NCI-H2029 treated with DMSO at 0.1 percent for 48 hours (cell line): ENCODE measurements at regions not wholly inside any gene's neighbourhood (a gene's known extent, or its start where the extent isn't known, plus 50 kb on each side); places are given as distances from the start of the nearest gene placed in this dataset.
"Not testable (repeated sequence)": the region's sequence is repeated elsewhere in the genome, so short reads cannot be mapped to it uniquely, and the experiment has no call there.

Experiments
- DNase-seq: peaks from one replicate; lab custom pipeline; 2025; lab: John Stamatoyannopoulos, UW

GRCh38 chr3:75607996-75608395 is 56.1 kb upstream of the FRG2C start:
- DNase-seq: not testable (repeated sequence)

DNA sequence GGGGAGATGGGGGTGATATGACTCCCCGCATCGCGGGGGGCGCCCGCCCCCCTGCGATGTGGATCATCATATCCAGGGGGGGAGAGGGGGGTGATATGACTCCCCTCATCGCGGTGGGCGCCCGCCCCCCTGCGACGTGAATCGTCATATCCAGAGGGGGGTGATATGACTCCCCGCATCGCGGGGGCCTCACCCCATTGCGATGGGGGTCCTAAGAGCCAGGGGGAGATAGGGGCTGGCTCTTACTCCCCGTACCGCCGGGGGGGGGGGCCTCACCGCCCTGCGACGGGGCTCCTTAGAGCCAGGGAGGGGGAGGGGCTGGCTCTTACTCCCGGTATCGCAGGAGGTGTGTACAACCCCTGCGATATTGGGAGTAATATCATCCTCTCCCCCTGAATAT is 54.5 kb upstream of the FRG2C start:
- DNase-seq: not testable (repeated sequence)

DNA sequence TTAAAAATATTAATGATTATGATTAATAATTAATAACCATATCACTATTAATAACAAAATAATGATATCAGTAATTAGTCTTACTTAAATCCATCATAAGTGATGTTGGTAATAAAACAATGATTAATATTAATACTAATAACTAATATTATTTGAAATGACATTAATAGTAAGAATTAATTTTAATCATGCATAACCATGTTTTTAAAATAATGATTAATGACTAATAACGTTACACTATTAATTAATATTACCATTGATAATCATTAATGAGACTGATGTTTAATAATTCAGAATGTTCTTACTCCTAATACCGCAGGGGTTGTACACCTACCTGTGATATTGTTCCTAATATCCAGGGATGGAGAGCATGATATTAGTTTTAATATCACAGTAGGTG is 53.4 kb upstream of the FRG2C start:
- DNase-seq: no peak

GRCh38 chr3:75611724-75612460 is 52.2 kb upstream of the FRG2C start:
- DNase-seq: not testable (repeated sequence)
